ENCODE measurements at regions not wholly inside any gene's neighbourhood (a gene's known extent, or its start where the extent isn't known, plus 50 kb on each side); places are given as distances from the start of the nearest gene placed in this dataset.

DNA sequence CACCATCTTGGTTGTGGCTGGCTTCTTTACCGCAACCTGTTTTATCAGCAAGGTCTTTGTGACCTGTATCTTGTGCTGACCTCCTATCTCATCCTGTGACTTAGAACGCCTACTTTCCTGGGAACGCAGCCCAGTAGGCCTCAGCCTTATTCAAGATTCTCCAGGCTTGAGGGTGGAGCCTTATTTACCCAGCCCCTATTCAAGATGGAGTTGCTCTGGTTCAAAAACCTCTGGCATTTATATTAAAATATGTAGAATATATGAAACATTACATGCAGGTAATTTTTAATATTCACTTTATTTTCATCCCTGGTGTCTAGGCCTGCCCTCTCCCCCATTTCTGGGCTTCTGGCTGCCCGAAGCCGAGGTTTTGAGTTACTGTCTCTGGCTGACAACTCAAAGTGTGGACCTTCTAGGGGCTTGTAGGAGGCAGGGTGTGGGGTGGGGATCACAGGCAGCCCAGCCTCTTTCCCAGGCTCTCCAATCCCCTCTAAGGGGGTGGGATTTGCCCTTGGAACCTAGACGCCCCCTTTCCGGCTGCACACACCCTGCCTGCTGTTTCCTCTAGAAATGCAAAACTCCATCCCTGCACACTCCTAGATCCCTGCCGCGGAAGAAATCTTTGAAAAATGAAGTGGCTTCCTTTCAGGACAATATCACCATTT, 152.0 kb downstream of the KCNJ12 start:
- intact Hi-C loops (cut with micrococcal nuclease), result no loop called here
- no peaks in the 10 kb centered on the region for H3K9me3 Mint-ChIP-seq
- H3K36me3 Mint-ChIP-seq (ENCODE audit: low read depth), result no peaks in the 10 kb centered on the region
- H3K4me1 Mint-ChIP-seq (ENCODE audit: low read depth), result no peaks in the 10 kb centered on the region
- no peak overlapping the region for H3K4me3 Mint-ChIP-seq
- H3K27me3 Mint-ChIP-seq, result peaks cover 4% of the 10 kb centered on the region
- no peak overlapping the region for H3K27ac Mint-ChIP-seq

DNA sequence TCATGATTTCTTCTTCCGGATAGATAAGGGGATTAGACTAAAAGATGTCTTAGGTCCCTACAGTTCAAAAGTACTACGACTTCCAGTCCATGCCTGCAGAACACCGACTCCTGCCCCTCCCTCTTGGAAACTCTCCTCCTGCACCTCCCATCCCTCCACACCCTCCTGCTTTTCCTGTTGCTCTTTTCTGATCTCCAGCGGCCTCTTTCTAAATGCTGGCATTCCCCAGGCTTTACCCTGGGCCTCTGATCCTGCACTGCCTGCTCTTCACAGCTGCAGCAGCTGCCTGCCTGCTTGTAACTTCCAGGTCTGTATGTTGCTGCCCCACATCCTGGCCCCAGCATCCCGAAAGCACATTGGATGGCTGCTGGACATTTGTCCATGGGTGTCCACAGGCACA, 154.2 kb downstream of the KCNJ12 start:
- Mint-ChIP-seq H3K36me3 (ENCODE audit: low read depth) (peaks cover 15% of the 10 kb centered on the region), H3K9me3 (no peaks in the 10 kb centered on the region), H3K27ac (no peak overlapping the region), H3K4me1 (ENCODE audit: low read depth) (no peaks in the 10 kb centered on the region), H3K27me3 (peaks cover 1% of the 10 kb centered on the region), H3K4me3 (no peak overlapping the region)
- intact Hi-C loops (cut with micrococcal nuclease), result no loop called here

DNA sequence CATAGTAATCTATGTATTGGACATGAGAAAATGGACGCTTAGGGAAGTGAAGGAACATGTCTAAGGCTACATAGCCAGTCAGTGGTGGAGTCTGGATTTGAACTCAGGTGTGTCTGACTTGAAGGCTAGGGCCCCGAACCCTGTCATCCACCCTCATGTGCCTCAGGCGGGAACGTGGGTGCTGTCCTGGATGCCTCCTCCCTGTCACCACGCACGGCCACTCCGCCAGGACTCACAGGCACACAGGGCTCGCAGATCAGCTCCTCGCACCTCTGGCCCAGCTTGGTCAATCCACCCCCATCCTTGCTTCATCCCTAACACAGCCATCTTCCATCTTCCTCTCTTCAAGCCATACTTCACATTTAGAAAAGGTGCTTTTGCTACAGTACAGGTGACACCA, 154.7 kb downstream of the KCNJ12 start:
- H3K27me3 Mint-ChIP-seq, result peaks cover under 1% of the 10 kb centered on the region
- no peak overlapping the region for H3K27ac Mint-ChIP-seq
- H3K4me1 Mint-ChIP-seq (ENCODE audit: low read depth), result no peaks in the 10 kb centered on the region
- intact Hi-C loops (cut with micrococcal nuclease), result no loop called here
- no peak overlapping the region for H3K4me3 Mint-ChIP-seq
- H3K36me3 Mint-ChIP-seq (ENCODE audit: low read depth), result peaks cover 16% of the 10 kb centered on the region
- H3K9me3 Mint-ChIP-seq, result no peaks in the 10 kb centered on the region

DNA sequence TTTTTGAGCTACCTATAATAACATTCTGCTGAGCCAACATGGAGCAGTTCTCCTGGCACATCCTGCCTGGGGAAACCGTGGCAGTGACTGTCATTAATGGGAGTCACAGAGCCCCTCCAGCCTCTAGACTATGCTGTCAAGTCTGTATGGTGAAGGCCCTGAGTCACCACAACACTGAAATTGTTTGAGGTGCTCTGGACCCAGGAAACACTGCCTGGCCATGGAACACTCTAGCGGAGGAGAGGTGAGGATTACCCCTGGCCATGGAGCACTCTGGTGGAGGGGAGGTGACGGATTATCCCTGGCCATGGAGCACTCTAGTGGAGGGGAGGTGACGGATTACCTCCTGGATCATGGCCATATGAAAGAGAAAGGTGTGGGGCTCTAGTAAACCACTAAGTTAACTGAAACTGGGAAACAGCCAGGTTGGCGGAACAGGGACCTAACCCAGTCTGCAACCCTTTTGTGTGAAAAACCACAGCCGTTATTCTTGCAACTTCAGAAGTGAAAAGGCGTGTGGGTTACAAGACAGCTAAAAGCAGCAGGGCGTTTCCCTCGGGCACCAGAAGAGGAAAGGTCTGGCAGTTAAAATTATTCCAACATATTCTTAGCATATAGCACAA, 156.7 kb downstream of the KCNJ12 start:
- H3K9me3 Mint-ChIP-seq, result peaks cover 16% of the 10 kb centered on the region
- H3K4me1 Mint-ChIP-seq (ENCODE audit: low read depth), result no peaks in the 10 kb centered on the region
- no peak overlapping the region for H3K4me3 Mint-ChIP-seq
- intact Hi-C loops (cut with micrococcal nuclease), result no loop called here
- peaks cover 16% of the 10 kb centered on the region for H3K36me3 Mint-ChIP-seq (ENCODE audit: low read depth)
- no peak overlapping the region for H3K27ac Mint-ChIP-seq
- H3K27me3 Mint-ChIP-seq, result no peaks in the 10 kb centered on the region

DNA sequence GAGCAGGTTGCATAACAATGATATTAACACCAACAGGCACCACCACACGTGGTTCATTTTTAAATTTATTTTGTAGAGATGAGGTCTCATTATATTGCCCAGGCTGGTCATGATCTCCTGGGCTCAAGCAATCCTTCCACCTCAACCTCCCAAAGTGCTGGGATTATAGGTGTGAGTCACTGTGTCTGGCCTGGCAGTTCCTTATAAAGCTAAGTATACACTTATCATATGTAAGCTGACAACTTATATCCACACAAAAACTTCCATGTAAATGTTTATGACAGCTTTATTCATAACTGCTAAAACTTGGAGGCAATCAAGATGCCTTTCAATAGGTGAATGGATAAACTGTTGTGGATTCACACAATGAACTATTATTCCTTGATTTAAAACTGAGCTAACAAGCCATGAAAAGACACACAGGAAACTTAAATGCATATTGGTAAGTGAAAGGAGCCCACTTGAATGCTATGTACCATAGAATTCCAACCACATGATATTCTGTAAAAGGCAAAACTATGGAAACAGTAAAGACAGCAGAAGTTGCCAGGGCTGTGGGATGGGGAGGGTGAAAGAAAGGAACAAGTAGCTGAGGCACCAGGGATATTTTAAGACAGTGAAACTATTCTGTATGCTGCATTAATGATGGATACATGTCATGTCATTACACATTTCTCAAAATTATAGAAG, 156.5 kb upstream of the KCNJ18 start:
- H3K9me3 Mint-ChIP-seq, result peaks cover 18% of the 10 kb centered on the region
- no peak overlapping the region for H3K27ac Mint-ChIP-seq
- no peak overlapping the region for H3K4me3 Mint-ChIP-seq
- peaks cover 16% of the 10 kb centered on the region for H3K36me3 Mint-ChIP-seq (ENCODE audit: low read depth)
- H3K4me1 Mint-ChIP-seq (ENCODE audit: low read depth), result no peaks in the 10 kb centered on the region
- intact Hi-C loops (cut with micrococcal nuclease), result no loop called here
- no peaks in the 10 kb centered on the region for H3K27me3 Mint-ChIP-seq

DNA sequence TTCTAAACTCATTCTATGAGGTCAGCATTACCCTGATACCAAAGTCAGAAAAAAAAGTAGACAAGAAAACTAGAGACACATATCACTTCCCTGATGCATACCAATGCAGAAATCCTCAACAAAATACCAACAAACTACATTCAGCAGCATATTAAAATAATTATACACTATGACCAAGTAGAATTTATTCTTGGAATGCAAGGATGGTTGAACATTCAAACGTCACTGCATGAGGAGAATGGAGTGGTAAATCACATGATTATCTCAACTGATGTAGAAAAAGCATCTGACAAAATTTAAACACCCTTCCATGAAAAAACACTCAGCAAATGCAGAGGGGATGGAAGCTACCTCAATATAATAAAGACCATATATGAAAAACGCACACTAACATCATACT, 155.0 kb upstream of the KCNJ18 start:
- Mint-ChIP-seq H3K27me3 (no peaks in the 10 kb centered on the region), H3K4me1 (ENCODE audit: low read depth) (no peaks in the 10 kb centered on the region), H3K4me3 (no peak overlapping the region), H3K27ac (no peak overlapping the region), H3K9me3 (peaks cover 18% of the 10 kb centered on the region), H3K36me3 (ENCODE audit: low read depth) (peaks cover 16% of the 10 kb centered on the region)
- intact Hi-C loops (cut with micrococcal nuclease), result no loop called here

DNA sequence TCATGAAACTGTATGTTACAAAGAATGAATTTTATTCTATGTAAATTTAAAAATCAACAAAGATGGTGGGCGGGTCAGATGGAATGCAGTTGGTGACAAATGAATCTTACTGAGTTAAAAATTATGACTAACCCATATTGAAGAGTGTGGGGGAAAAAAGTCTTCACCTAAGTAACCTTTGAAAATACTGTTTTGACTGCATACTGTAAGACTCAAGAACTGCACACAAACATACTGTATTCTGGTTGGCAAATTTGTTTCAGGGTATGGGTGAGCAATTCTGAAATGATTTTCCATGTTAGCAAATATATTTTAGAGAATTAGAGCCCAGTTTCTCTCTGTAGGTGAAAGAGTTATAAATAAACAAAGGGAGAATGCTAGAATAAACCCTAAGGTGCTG, 153.7 kb upstream of the KCNJ18 start:
- Mint-ChIP-seq H3K9me3 (peaks cover 18% of the 10 kb centered on the region), H3K27ac (no peak overlapping the region), H3K4me3 (no peak overlapping the region), H3K36me3 (ENCODE audit: low read depth) (peaks cover 16% of the 10 kb centered on the region), H3K27me3 (no peaks in the 10 kb centered on the region), H3K4me1 (ENCODE audit: low read depth) (peaks cover 12% of the 10 kb centered on the region)
- intact Hi-C loops (cut with micrococcal nuclease), result no loop called here

DNA sequence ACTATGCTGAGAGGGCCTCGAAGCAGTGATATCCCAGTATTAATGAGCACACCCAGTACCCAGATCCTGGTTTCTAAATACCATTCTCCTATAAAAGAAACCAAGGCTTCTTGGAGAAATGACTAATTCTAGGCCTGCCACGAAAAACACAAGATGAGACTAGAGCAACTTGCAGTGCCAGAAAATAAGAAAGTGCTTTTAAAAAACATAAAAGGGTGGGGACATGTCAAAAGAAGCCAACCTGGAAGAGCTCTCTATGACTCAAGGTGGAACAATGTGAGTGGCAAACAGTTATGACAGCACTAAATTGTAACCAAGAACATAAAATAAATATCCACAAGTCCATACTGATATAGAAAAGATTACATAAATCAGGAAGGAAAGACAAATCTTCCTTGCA, 153.2 kb upstream of the KCNJ18 start:
- Mint-ChIP-seq H3K27me3 (no peaks in the 10 kb centered on the region), H3K27ac (no peak overlapping the region), H3K36me3 (ENCODE audit: low read depth) (peaks cover 13% of the 10 kb centered on the region), H3K9me3 (peaks cover 18% of the 10 kb centered on the region), H3K4me1 (ENCODE audit: low read depth) (peaks cover 14% of the 10 kb centered on the region), H3K4me3 (no peak overlapping the region)
- intact Hi-C loops (cut with micrococcal nuclease), result no loop called here

DNA sequence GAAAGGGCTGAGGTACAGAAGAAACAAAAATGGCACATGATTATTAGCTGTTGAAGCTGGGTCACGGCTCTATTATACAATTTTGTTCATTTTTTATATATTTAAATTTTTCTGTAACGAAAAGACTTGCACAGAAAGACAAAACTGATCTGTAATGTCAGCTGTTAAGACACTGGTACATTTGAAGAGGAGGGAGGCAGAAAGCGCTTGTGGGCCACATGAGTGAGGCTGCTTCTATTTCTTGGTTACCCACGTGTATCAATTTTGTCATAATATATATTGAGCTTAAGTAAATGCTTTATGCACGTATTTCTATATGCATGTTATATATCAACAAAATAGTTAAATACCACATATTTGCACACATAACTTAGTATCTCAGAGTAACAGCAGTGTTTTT, 151.8 kb upstream of the KCNJ18 start:
- Mint-ChIP-seq H3K27ac (no peak overlapping the region), H3K4me1 (ENCODE audit: low read depth) (peaks cover 27% of the 10 kb centered on the region), H3K4me3 (no peak overlapping the region), H3K27me3 (no peaks in the 10 kb centered on the region), H3K9me3 (peaks cover 18% of the 10 kb centered on the region), H3K36me3 (ENCODE audit: low read depth) (no peaks in the 10 kb centered on the region)
- intact Hi-C loops (cut with micrococcal nuclease), result no loop called here

DNA sequence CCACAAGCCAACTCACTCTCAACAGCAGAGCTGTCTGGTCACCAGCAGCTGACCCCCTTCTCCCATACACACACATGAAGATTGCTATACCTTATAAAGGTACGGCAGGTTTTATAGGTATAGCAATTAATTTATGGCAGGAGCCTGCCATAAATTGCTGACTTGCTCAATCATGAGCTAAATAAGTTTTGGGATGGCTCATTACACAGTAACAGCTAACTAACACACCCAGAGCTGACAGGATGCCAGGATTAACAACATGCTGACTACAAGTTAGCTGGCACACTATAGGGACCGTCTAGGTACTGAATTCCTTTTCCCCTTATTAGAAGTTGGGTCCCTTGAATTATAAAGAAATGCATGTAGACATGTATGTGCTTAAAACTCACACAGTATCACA, 150.3 kb upstream of the KCNJ18 start:
- H3K27me3 Mint-ChIP-seq, result no peaks in the 10 kb centered on the region
- peaks cover 10% of the 10 kb centered on the region for H3K9me3 Mint-ChIP-seq
- H3K27ac Mint-ChIP-seq, result no peak overlapping the region
- H3K36me3 Mint-ChIP-seq (ENCODE audit: low read depth), result no peaks in the 10 kb centered on the region
- peaks cover 35% of the 10 kb centered on the region for H3K4me1 Mint-ChIP-seq (ENCODE audit: low read depth)
- H3K4me3 Mint-ChIP-seq, result no peak overlapping the region
- intact Hi-C loops (cut with micrococcal nuclease), result no loop called here

DNA sequence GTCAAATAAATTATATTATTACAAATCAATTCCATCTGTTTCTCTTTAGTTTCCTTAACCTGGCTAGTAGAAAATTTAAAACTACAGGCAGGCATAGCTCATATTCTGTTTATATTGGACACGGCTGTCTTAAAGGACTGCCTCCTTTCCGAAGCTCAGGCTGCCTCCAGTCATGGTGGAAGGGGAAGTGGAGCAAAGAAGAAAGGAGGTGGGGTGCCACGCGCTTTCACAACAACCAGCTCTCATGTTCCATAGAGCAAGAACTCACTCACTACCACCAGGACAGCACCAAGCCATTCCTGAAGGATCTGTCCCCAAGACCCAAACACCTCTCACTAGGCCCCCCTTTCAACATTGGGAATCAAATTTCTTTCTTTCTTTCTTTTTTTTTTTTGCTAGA, 149.3 kb upstream of the KCNJ18 start:
- peaks cover 35% of the 10 kb centered on the region for H3K4me1 Mint-ChIP-seq (ENCODE audit: low read depth)
- H3K4me3 Mint-ChIP-seq, result no peak overlapping the region
- H3K27ac Mint-ChIP-seq, result peak overlapping the region; percentile 63
- peaks cover under 1% of the 10 kb centered on the region for H3K27me3 Mint-ChIP-seq
- H3K9me3 Mint-ChIP-seq, result peaks cover 1% of the 10 kb centered on the region
- H3K36me3 Mint-ChIP-seq (ENCODE audit: low read depth), result no peaks in the 10 kb centered on the region
- intact Hi-C loops (cut with micrococcal nuclease), result no loop called here

DNA sequence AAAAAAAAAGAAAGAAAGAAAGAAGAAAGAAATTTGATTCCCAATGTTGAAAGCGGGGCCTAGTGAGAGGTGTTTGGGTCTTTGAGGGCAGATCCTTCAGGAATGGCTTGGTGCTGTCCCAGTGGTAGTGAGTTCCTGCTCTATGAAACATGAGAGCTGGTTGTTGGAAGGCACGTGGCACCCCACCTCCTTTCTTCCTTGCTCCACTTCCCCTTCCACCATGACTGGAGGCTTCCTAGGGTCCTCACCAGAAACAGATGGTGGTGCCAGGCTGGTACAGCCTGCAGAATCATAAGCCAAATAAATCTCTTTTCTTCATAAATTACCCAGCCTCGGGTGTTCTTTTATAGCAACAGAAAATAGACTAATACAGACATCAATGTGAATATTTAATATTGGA, 147.3 kb upstream of the KCNJ18 start:
- no peak overlapping the region for H3K4me3 Mint-ChIP-seq
- peaks cover 15% of the 10 kb centered on the region for H3K27me3 Mint-ChIP-seq
- intact Hi-C loops (cut with micrococcal nuclease), result no loop called here
- no peaks in the 10 kb centered on the region for H3K9me3 Mint-ChIP-seq
- peaks cover 6% of the 10 kb centered on the region for H3K36me3 Mint-ChIP-seq (ENCODE audit: low read depth)
- H3K4me1 Mint-ChIP-seq (ENCODE audit: low read depth), result peaks cover 47% of the 10 kb centered on the region
- no peak overlapping the region for H3K27ac Mint-ChIP-seq

DNA sequence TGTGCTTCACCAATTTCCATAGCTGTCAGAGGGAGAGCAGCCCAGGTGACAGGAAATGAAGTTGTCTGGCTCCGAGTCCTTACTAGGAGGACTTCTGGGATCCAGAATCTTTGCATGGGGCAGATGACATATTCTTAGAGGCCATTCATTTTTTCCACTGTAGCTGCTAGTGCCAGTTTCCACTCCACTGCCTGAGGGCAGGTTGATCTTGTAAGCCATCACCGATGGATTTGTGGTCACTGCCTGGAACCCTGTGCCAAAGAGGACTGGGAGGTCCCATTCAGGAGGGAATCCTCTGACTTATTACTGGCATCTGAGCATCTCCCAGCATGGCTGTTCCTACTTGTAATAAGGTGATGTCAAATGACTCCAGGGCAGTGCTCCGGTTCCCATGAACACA, 144.1 kb upstream of the KCNJ18 start:
- Mint-ChIP-seq H3K4me3 (no peak overlapping the region), H3K4me1 (ENCODE audit: low read depth) (peaks cover 48% of the 10 kb centered on the region), H3K27me3 (peaks cover 32% of the 10 kb centered on the region), H3K36me3 (ENCODE audit: low read depth) (peaks cover 6% of the 10 kb centered on the region), H3K27ac (no peak overlapping the region), H3K9me3 (no peaks in the 10 kb centered on the region)
- intact Hi-C loops (cut with micrococcal nuclease), result no loop called here

DNA sequence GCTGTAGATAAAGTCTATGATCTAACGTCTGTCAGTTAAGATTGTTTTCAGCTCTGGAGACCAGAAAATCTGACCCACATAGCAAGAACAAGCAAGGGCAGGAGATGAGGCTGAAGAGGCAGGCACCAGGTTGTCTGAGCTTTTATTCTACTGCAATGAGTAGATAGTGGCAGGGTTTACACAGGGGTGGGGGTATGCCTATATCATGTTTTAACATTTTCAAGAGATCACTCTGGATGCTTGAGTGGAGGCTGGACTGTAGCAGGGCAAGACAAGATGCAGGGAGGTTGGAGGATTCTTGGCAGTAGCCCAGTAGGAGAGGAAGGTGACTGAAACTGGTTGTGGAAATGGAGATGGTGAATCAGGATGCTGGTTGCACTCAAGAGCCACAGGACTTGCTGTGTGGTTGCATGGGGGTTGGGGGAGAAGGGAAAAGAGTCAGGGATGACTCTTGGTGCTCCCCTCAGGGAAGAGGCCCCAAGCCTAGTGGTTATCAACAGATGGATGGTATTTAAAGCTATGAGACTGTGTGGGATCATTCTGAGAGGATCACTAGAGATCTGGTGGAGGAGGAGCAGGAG, 143.1 kb upstream of the KCNJ18 start:
- H3K4me1 Mint-ChIP-seq (ENCODE audit: low read depth), result peaks cover 42% of the 10 kb centered on the region
- no peak overlapping the region for H3K27ac Mint-ChIP-seq
- peaks cover 40% of the 10 kb centered on the region for H3K27me3 Mint-ChIP-seq
- H3K9me3 Mint-ChIP-seq, result peaks cover 5% of the 10 kb centered on the region
- intact Hi-C loops (cut with micrococcal nuclease), result no loop called here
- H3K36me3 Mint-ChIP-seq (ENCODE audit: low read depth), result peaks cover 6% of the 10 kb centered on the region
- no peak overlapping the region for H3K4me3 Mint-ChIP-seq
